Loucy (cell line): ENCODE measurements at regions not wholly inside any gene's neighbourhood (a gene's known extent, or its start where the extent isn't known, plus 50 kb on each side); places are given as distances from the start of the nearest gene placed in this dataset.

Experiments used
- CTCF ChIP-seq: fragments of 200-600 bp; sonication (generic); conservative IDR thresholded peaks from 2 replicates; pipeline ENCODE4 v1.5.1; 2014; ENCODE audit warnings: mild to moderate bottlenecking, antibody characterized with exemption, low read length
- EZH2phosphoT487 ChIP-seq: fragments of 200-600 bp; IDR thresholded peaks from 2 replicates; pipeline ENCODE4 v1.6.1; 2018; ENCODE audit warnings: antibody characterized with exemption, mild to moderate bottlenecking, moderate library complexity, borderline replicate concordance

- TF ChIP-seq CTCF (no peak), EZH2phosphoT487 (no peak)
Measured at GRCh38 chr20:59481477-59482018, 122.8 kb upstream of the PHACTR3 start.
